Esophagus squamous epithelium (tissue), 5 donors: ENCODE measurements at regions not wholly inside any gene's neighbourhood (a gene's known extent, or its start where the extent isn't known, plus 50 kb on each side); places are given as distances from the start of the nearest gene placed in this dataset.

Source experiments
- DNase-seq: peaks from one replicate; lab custom pipeline; 2025; lab: John Stamatoyannopoulos, UW
- H3K27ac ChIP-seq, 4 donors: fragments of 200-600 bp; sonication (generic); one replicate each; pipeline ENCODE4 v1.5.1; 2016 to 2019; ENCODE audit warnings: mild to moderate bottlenecking in 1 of 4
- H3K27me3 ChIP-seq, 4 donors: fragments of 200-600 bp; sonication (generic); 1 replicate in 3 of 4; 2 replicates in 1 of 4; pipeline versions ENCODE4 v1.5.1 to v1.6.0; 2017 to 2021; ENCODE audit warnings: antibody characterized with exemption in 1 of 4
- H3K36me3 ChIP-seq, 3 donors: fragments of 200-600 bp; sonication (generic); one replicate each; pipeline ENCODE4 v1.5.1; 2016 to 2019
- H3K4me1 ChIP-seq, 3 donors: fragments of 200-600 bp; sonication (generic); one replicate each; pipeline ENCODE4 v1.5.1; 2017 to 2019
- H3K4me3 ChIP-seq, 4 donors: fragments of 200-600 bp; sonication (generic); 1 replicate in 3 of 4; 2 replicates in 1 of 4; pipeline ENCODE4 v1.5.1; 2016 to 2019; ENCODE audit warnings: mild to moderate bottlenecking in 2 of 4, moderate library complexity in 1 of 4
- H3K9me3 ChIP-seq, 3 donors: fragments of 200-600 bp; sonication (generic); one replicate each; pipeline ENCODE4 v1.5.1; 2016 to 2019
- CTCF ChIP-seq, 6 experiments: fragments of 450-650 bp in 4 of 6; fragments of 200-600 bp in 2 of 6; sonication (generic) in 2 of 6; IDR thresholded peaks; one replicate each; pipeline ENCODE4 v1.5.1; 2016 to 2019; ENCODE audit warnings: antibody characterized with exemption in 6 of 6, mild to moderate bottlenecking in 4 of 6, moderate library complexity in 4 of 6
- POLR2A ChIP-seq, 4 donors: fragments of 450-650 bp; IDR thresholded peaks; one replicate each; pipeline ENCODE4 v1.6.1; 2017; ENCODE audit warnings: antibody characterized with exemption in 4 of 4, mild to moderate bottlenecking in 4 of 4, moderate library complexity in 3 of 4
- WGBS, 2 donors: methylation state at CpG; one replicate each; pipeline ENCODE4 v1.1.5; 2018; 5-methylcytosine and 5-hydroxymethylcytosine counted together
- intact Hi-C: fragments of 100-400 bp; cut with DNase I; formaldehyde crosslinking; loops from one replicate; pipeline ENCODE4 v1.15.0; 2022
- donor health status: DM: yes; HTN: yes; CAD: no.

- Histone ChIP-seq H3K27ac (no peak overlapping the region), H3K36me3 (peaks cover 0 to 9% (median 0%) of the 10 kb centered on the region in 3 donors), H3K4me3 (no peak overlapping the region), H3K9me3 (peaks cover 0 to 8% (median 6%) of the 10 kb centered on the region in 3 donors), H3K27me3 (no peaks in the 10 kb centered on the region), H3K4me1 (peaks cover 19 to 52% (median 31%) of the 10 kb centered on the region in 3 donors)
- no peak for DNase-seq
- TF ChIP-seq CTCF (IDR thresholded peaks at IDR 0.05) (no peak), POLR2A (IDR thresholded peaks at IDR 0.05) (no peak)
- intact Hi-C loops: no loop called here
- 0% methylated on average over 1 of the region's 1 CpG for WGBS, 2 donors
Observed at GRCh38 chr7:131004371-131004770, 270.4 kb upstream of the KLF14 start.

DNA sequence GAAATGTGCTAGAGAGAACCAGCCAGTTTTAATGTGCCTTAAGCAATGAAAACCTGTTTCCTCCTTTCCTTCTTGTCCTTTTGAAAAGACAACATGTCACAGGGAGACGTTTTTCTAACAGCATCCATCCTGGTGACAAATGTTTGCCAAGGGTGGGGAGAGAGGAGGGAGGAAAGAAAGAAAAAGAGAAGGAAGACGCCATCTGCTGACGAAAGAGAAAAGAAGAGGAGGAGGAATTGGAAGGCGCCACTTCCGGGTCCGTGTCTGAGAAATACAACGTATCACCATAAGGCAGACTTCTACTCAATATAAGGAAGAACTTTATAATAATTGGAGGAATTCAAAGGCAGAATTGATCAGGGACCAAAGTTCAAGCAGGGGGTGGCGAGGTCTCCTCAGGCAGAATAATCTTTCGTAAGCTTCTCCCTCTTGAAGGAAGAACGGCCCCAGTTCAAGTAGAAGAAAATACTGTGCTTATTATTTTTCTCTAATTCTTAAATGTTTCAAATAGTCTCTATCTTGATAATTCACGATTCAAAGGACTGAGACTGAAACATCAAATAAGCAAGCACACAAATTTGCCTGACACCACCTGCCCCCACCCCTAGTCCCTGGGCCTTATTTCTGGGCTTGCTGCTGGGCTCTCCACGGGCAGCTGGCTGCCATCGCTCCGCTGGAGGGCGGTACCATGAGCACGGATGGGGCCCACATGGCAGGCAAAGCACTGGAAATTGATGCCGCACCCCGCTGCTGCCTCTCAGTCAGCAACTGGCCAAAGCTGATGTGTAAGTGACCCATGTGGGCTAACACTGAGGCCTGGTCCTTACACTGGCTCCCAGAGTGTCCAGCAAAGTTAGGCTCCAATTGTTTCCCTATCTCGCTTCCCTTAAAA lies 273.7 kb upstream of the KLF14 start:
- Histone ChIP-seq H3K27me3 (no peaks in the 10 kb centered on the region), H3K4me1 (peaks cover 31 to 67% (median 54%) of the 10 kb centered on the region in 3 donors), H3K9me3 (peaks cover 0 to 3% (median 1%) of the 10 kb centered on the region in 3 donors), H3K27ac (peak overlapping the region; percentile 53 to 84 (median 73)), H3K4me3 (no peak overlapping the region), H3K36me3 (no peaks in the 10 kb centered on the region)
- 24 to 36% methylated on average over 17 to 19 of the region's 19 CpGs for WGBS, 2 donors
- DNase-seq: no peak
- TF ChIP-seq CTCF (IDR thresholded peaks at IDR 0.05): peak; percentile 31 to 83 (median 64)
- no peak for TF ChIP-seq POLR2A (IDR thresholded peaks at IDR 0.05)
- intact Hi-C loops: no loop called here

- no peaks in the 10 kb centered on the region for H3K36me3 ChIP-seq
- H3K27me3 ChIP-seq: no peaks in the 10 kb centered on the region
- peak overlapping the region in 2 of 4 donors; percentile 74 to 84 for H3K27ac ChIP-seq
- intact Hi-C loops: no loop called here
- H3K4me3 ChIP-seq: no peak overlapping the region
- no peaks in the 10 kb centered on the region for H3K9me3 ChIP-seq
- H3K4me1 ChIP-seq: peaks cover 41 to 76% (median 66%) of the 10 kb centered on the region in 3 donors
- WGBS, 2 donors: 33 to 35% methylated on average over 5 of the region's 5 CpGs
- no peak for DNase-seq
- no peak for TF ChIP-seq CTCF (IDR thresholded peaks at IDR 0.05)
Observed at GRCh38 chr7:131008840-131009711, 275.1 kb upstream of the KLF14 start.

- H3K9me3 ChIP-seq: no peaks in the 10 kb centered on the region
- peak overlapping the region in 2 of 4 donors; percentile 75 to 79 for H3K27ac ChIP-seq
- DNase-seq: no peak
- WGBS, 2 donors: 75 to 88% methylated on average over 12 of the region's 12 CpGs
- no peak overlapping the region for H3K4me3 ChIP-seq
- intact Hi-C loops: no loop called here
- no peaks in the 10 kb centered on the region for H3K27me3 ChIP-seq
- no peaks in the 10 kb centered on the region for H3K36me3 ChIP-seq
- H3K4me1 ChIP-seq: peaks cover 41 to 87% (median 73%) of the 10 kb centered on the region in 3 donors
- TF ChIP-seq POLR2A (IDR thresholded peaks at IDR 0.05) (no peak), CTCF (IDR thresholded peaks at IDR 0.05) (no peak)
Observed at GRCh38 chr7:131010029-131010716, 276.2 kb upstream of the KLF14 start.
